ENCODE measurements at regions not wholly inside any gene's neighbourhood (a gene's known extent, or its start where the extent isn't known, plus 50 kb on each side); places are given as distances from the start of the nearest gene placed in this dataset.

- peak in 1 of 3 donors; percentile 71 for DNase-seq
Observed at GRCh38 chr12:127260531-127260930, 1006.4 kb upstream of the TMEM132C start.

GRCh38 chr12:127260999-127261398 lies 1006.0 kb upstream of the TMEM132C start:
- no peak for DNase-seq

GRCh38 chr12:127262615-127263014 lies 1004.4 kb upstream of the TMEM132C start:
- no peak for DNase-seq

GRCh38 chr12:127263621-127264020 lies 1003.3 kb upstream of the TMEM132C start:
- no peak for DNase-seq

DNA sequence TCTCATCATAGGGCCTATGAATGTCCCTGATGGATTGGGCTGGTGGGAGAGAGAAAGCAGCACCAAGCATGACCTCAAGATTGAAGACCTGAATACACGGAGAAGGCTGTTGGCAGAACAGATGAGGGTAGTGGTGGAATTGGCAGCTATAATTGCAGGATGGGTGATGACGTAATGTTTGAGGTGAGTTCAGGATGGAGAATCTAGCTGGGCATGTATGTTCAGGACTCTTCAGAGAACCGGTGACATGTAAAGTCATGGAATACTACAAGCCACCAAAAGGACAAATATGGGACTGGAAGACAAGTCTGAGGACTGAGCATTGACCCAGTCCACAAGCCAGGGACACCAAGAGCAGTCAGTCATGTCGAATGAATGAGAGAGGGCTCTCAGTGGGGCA lies 999.8 kb upstream of the TMEM132C start:
- no peak for DNase-seq

DNA sequence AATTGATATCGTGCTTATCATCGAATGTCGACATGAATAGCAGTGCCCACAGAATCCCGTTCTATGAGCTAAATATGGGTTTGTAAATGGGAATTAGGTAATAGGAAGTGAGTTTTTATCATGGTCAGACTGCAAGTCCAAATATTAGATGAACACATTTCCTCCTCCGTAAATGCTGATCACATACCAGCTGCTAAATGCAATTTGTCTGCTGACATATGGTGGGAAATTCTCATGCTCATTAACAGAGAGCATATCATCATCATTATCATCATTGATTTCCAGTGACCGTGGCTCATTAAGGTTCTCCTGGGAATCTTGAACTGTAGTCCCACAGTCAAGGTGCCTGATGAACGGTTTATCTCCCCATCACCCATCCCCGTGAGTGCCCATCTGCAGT lies 998.8 kb upstream of the TMEM132C start:
- DNase-seq: no peak

DNA sequence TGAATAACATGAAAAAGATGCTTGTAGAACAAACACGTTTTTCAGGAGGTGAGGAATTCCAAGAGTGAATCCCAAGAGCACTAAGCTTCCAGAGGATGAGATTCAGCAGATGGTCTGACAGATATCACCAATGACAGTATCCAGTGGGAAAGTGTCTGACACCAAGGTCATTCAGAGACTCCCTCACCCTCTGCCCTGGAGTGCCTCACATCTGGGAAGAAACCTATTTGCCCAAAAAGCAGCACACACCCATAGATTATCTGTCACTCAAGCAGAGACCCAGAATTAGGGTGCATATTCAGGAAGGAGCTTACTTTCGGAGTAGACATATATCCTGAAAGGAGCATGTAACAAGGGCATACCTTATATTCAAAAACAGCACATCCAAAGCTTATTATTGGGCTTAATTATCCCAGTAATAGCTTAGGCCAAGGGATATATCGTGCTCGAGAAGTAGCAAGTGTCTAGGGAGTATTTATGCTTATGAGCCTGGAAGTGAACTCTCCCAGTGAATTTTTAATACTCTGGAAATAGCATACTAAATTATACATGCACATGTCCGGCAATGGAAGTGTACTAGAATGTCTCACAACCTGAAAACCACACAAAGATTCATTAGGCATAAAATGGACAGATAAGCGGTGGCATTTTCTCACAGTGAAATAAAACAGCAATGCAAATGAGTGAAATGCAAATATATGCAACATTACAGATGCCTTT lies 998.1 kb upstream of the TMEM132C start:
- DNase-seq: no peak

GRCh38 chr12:127270193-127270592 lies 996.8 kb upstream of the TMEM132C start:
- DNase-seq: peak in 1 of 3 donors; percentile 38

GRCh38 chr12:127271776-127272175 lies 995.2 kb upstream of the TMEM132C start:
- DNase-seq: no peak

GRCh38 chr12:127272864-127273263 lies 994.1 kb upstream of the TMEM132C start:
- DNase-seq: peak in 1 of 3 donors; percentile 83

GRCh38 chr12:127273626-127274025 lies 993.3 kb upstream of the TMEM132C start:
- no peak for DNase-seq

DNA sequence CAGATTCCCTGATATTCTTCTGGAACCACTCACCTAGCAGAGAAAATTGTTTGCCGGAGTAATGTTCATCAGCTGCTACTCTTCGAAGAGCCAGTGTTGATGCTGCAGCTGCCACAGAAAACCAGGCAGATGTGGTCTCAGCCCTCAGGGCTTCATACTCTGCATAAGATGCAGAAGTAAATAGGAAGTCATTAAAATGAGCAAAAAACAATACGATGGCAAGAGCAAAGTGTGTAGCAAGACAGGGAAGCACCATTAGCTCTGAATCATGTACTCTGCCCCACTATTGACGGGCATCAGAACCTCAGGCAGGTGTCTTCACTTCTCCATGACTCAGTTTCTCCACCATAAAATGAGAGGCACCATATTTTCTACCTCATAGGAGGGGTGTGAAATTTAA lies 991.6 kb upstream of the TMEM132C start:
- DNase-seq: no peak

- no peak for DNase-seq
Observed at GRCh38 chr12:127277882-127278281, 989.1 kb upstream of the TMEM132C start.

GRCh38 chr12:127278351-127278750 lies 988.6 kb upstream of the TMEM132C start:
- DNase-seq: no peak

DNA sequence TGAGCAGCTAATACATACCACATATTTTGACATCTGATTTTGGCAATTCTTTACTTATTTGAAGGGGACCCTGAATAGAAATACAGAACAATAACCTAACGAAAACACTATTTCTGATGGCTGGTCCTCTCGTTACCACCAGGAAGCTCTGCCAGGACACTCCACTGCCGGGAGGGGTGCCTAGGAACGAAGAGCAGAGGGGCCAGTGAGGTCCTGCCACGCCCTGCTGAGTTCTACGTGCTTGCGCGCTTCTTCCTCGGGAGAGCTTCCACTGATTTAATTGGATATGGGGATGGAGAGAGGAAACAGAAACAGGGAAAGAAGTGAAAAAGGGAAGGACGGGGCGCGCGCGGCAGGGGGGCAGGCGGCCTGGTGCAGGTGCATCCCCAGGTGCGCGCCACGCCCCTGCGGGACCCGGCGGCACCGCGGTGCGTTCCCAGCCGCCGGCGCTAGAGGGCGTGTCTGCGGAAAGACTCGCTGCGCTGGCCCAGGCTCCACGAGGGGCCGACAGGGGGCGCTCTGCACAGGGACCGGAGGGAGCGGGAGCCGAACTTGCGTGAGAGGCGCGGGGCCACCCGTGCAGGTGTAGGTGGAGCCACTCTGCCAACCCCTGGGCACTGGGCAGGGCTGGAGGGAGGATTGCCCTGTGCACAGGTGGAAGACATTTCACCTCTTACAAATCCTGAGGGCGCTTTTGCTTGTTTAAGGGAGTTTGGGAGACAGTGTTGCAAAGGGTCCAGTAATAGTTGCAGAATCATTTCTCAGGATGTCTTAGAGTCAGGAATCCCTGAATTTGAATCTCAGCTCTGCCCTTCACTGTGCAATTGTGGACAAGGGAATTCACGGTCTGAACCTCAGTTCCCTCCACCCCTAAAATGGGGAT lies 986.3 kb upstream of the TMEM132C start:
- peak in 2 of 3 donors; percentile 22 to 30 for DNase-seq

- DNase-seq: no peak
Observed at GRCh38 chr12:127282786-127283565, 984.0 kb upstream of the TMEM132C start.

- DNase-seq: no peak
Observed at GRCh38 chr12:127284021-127284420, 982.9 kb upstream of the TMEM132C start.

GRCh38 chr12:127284870-127285431 lies 982.0 kb upstream of the TMEM132C start:
- peak in 1 of 3 donors; percentile 56 for DNase-seq

GRCh38 chr12:127286281-127286680 lies 980.7 kb upstream of the TMEM132C start:
- no peak for DNase-seq

DNA sequence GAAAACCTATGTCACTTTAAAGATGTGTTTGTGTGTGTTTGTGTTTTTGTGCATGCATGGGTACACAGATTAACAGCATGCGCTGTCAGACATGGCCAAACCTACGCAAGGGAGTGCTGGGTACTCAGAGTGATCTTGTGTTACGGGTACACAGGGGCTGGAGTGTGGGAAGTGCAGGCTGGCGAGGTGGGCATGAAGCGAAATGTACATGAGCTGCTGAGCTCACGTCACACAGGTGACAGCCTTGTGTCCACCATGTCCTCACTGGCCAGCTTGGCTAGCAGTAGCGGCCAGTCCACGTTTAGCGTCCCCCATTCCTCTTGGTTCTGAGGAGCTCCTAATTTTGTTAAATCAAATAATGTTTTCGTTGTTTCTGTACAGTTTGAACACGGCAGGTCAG lies 979.7 kb upstream of the TMEM132C start:
- DNase-seq: no peak

DNA sequence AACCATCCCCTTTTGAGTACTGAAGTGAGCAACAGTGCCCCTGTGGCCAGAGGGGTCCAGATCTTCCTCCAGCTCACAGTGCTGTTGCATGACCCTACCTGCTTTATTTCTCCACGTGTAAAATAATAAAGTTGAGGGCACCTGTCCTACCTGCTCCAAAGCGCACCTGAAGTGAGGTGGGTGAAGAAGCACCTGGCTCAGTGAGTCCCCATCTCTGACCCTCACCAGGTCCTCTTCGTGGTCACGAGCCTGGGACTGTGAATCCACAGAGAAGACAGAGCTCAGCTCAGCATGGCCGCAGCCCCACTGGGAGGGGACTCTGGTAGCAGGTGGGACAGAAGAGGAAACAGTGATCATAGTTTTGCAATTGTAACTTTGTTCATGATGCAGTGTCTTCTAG lies 976.7 kb upstream of the TMEM132C start:
- DNase-seq: no peak

DNA sequence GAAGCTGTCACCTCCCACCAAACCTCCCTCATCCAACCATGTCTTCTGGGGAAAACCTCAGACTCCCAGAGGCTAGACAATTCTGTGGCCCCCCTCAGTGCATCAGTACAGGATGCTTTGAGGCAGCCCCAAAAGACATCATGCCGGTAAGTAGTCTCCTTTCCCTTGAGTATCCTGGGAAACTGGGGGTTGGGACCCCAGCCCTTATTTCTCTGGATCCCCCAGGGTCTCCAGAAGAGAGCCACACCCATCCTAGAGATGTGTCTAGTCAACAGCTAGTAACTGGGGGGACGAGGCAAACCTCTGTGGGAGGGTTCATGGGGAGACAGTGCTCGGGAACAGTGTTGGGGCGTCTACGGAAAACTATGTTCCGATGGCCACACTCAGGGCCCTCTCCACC lies 974.2 kb upstream of the TMEM132C start:
- no peak for DNase-seq

Data from muscle of back (tissue), 3 donors.